ENCODE measurements at regions not wholly inside any gene's neighbourhood (a gene's known extent, or its start where the extent isn't known, plus 50 kb on each side); places are given as distances from the start of the nearest gene placed in this dataset.

DNA sequence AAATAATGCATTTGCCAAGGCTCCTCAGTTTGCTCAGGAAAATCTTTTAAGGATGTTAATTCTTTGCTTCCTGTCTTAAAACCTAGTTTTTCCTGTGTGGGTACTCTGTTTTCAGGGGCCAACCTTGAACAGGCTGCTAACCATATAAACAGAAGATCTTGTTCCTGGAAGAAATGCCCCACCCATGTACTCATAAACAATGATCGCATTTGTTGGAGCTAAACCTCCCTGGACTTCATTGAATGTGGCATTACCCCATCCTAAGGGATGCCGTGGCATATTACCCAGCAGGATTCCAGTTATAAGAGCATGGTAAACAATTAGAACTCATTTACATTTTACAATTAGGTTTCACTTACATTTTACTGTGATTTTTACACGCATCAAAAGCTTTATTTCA is 436.0 kb downstream of the ZNF608 start:
- TF ChIP-seq, protein P1, sequence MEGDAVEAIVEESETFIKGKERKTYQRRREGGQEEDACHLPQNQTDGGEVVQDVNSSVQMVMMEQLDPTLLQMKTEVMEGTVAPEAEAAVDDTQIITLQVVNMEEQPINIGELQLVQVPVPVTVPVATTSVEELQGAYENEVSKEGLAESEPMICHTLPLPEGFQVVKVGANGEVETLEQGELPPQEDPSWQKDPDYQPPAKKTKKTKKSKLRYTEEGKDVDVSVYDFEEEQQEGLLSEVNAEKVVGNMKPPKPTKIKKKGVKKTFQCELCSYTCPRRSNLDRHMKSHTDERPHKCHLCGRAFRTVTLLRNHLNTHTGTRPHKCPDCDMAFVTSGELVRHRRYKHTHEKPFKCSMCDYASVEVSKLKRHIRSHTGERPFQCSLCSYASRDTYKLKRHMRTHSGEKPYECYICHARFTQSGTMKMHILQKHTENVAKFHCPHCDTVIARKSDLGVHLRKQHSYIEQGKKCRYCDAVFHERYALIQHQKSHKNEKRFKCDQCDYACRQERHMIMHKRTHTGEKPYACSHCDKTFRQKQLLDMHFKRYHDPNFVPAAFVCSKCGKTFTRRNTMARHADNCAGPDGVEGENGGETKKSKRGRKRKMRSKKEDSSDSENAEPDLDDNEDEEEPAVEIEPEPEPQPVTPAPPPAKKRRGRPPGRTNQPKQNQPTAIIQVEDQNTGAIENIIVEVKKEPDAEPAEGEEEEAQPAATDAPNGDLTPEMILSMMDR (IDR thresholded peaks at IDR 0.05) = no peak
- TF ChIP-seq, protein P2, sequence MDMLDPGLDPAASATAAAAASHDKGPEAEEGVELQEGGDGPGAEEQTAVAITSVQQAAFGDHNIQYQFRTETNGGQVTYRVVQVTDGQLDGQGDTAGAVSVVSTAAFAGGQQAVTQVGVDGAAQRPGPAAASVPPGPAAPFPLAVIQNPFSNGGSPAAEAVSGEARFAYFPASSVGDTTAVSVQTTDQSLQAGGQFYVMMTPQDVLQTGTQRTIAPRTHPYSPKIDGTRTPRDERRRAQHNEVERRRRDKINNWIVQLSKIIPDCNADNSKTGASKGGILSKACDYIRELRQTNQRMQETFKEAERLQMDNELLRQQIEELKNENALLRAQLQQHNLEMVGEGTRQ (IDR thresholded peaks at IDR 0.05; ENCODE audit: borderline replicate concordance, low read depth, low read length) = no peak
- TF ChIP-seq SMC3 (IDR thresholded peaks at IDR 0.05; ENCODE audit: low read depth, low read length) = no peak
- no peak for TF ChIP-seq EZH2phosphoT487 (IDR thresholded peaks at IDR 0.05; ENCODE audit: borderline replicate concordance, low read depth)
- TF ChIP-seq, protein P3, sequence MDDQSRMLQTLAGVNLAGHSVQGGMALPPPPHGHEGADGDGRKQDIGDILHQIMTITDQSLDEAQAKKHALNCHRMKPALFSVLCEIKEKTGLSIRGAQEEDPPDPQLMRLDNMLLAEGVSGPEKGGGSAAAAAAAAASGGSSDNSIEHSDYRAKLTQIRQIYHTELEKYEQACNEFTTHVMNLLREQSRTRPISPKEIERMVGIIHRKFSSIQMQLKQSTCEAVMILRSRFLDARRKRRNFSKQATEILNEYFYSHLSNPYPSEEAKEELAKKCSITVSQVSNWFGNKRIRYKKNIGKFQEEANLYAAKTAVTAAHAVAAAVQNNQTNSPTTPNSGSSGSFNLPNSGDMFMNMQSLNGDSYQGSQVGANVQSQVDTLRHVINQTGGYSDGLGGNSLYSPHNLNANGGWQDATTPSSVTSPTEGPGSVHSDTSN (IDR thresholded peaks at IDR 0.05) = no peak
- TF ChIP-seq YY1 (IDR thresholded peaks at IDR 0.05; ENCODE audit: low read depth) = no peak
- no peak for TF ChIP-seq TEAD4 (IDR thresholded peaks at IDR 0.05; ENCODE audit: borderline replicate concordance, insufficient read depth)

Measured in SK-N-SH (cell line).